DND-41 (cell line): ENCODE measurements at regions not wholly inside any gene's neighbourhood (a gene's known extent, or its start where the extent isn't known, plus 50 kb on each side); places are given as distances from the start of the nearest gene placed in this dataset.
A peak's percentile ranks its signal among the peaks of the same experiment; 100 is the strongest.
"Not testable (repeated sequence)": the region's sequence is repeated elsewhere in the genome, so short reads cannot be mapped to it uniquely, and the experiment has no call there.

ENCODE experiments used
- ATAC-seq: fragments of 200-7000 bp; cut with Tn5 transposase; 3 replicates; pipeline ENCODE4 v1.9.1; 2021; ENCODE audit warnings: low read depth; ENCODE audit not compliant: insufficient read depth
- DNase-seq: peaks from one replicate; pipeline ENCODE4 v3.0.0-alpha.2; 2020
- H2AFZ ChIP-seq: 2 replicates; pipeline ENCODE4 v1.6.0; 2012; ENCODE audit warnings: low read depth, low read length
- H3K27ac ChIP-seq: 2 replicates; pipeline ENCODE4 v1.5.1; 2012; ENCODE audit warnings: low read length, inconsistent platforms
- H3K27me3 ChIP-seq: fragments of 200-600 bp; sonication (generic); 2 replicates; pipeline ENCODE4 v1.6.0; 2012; ENCODE audit warnings: low read length, mild to moderate bottlenecking, inconsistent platforms; ENCODE audit not compliant: insufficient read depth, poor library complexity
- H3K36me3 ChIP-seq: 2 replicates; pipeline ENCODE4 v1.5.1; 2012; ENCODE audit warnings: low read length, inconsistent platforms; ENCODE audit not compliant: insufficient read depth
- H3K4me1 ChIP-seq: 2 replicates; pipeline ENCODE4 v1.5.1; 2012; ENCODE audit warnings: mild to moderate bottlenecking, low read length; ENCODE audit not compliant: insufficient read depth
- H3K4me2 ChIP-seq: 2 replicates; pipeline ENCODE4 v1.6.0; 2012; ENCODE audit warnings: mild to moderate bottlenecking, moderate library complexity, low read length, inconsistent platforms; ENCODE audit not compliant: insufficient read depth
- H3K4me3 ChIP-seq, 2 experiments: fragments of 200-600 bp in 1 of 2; shearing (Covaris generic) in 1 of 2; 2 replicates each; pipeline ENCODE4 v1.5.1; 2012 to 2016; ENCODE audit warnings: inconsistent platforms in 2 of 2, low read length in 2 of 2, mild to moderate bottlenecking in 2 of 2, low read depth in 1 of 2, moderate library complexity in 1 of 2
- H3K79me2 ChIP-seq: 2 replicates; pipeline ENCODE4 v1.6.0; 2012; ENCODE audit warnings: low read length, inconsistent platforms; ENCODE audit not compliant: insufficient read depth
- H3K9ac ChIP-seq: 2 replicates; pipeline ENCODE4 v1.6.0; 2012; ENCODE audit warnings: low read depth, mild to moderate bottlenecking, inconsistent platforms, low read length, moderate library complexity
- H3K9me3 ChIP-seq: 2 replicates; pipeline ENCODE4 v1.5.1; 2012; ENCODE audit warnings: low read length, moderate library complexity, mild to moderate bottlenecking, inconsistent platforms; ENCODE audit not compliant: insufficient read depth, severe bottlenecking
- H4K20me1 ChIP-seq: 2 replicates; pipeline ENCODE4 v1.6.0; 2012; ENCODE audit warnings: low read length; ENCODE audit not compliant: insufficient read depth
- EZH2 ChIP-seq: IDR thresholded peaks from 3 replicates; pipeline ENCODE4 v1.6.1; 2012; ENCODE audit warnings: borderline replicate concordance, low read depth, mild to moderate bottlenecking, moderate library complexity, low read length, inconsistent platforms; ENCODE audit not compliant: severe bottlenecking
- TF ChIP-seq, protein P1 (sequence below): IDR thresholded peaks from 2 replicates; pipeline ENCODE4 v1.5.1; 2012; ENCODE audit warnings: borderline replicate concordance, low read length, moderate library complexity, mild to moderate bottlenecking; ENCODE audit not compliant: poor library complexity, severe bottlenecking; ENCODE audit errors: extremely low read depth

DNA sequence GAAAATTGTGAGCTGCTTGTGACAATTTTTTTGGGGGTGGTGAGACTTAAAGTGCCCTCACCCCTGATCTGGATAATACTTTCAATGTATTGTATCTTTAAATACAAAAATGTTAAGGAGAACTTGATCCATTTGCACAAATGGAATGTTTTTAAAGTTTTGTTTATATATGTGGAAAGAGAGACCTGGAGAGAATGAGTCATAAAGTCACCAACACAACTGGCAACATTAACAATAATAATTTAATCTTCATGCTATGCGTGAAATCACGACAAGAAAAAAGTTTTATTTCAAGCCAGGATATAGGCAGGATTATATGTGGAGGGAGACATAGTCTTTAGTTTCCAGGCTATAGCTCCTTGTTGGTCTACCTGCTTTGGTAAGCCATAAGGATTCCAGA, 537.5 kb downstream of the GPAM start:
- H3K27ac ChIP-seq: no peak overlapping the region
- H3K79me2 ChIP-seq: no peaks in the 10 kb centered on the region
- no peaks in the 10 kb centered on the region for H3K36me3 ChIP-seq
- no peaks in the 10 kb centered on the region for H3K4me1 ChIP-seq
- H2AFZ ChIP-seq: no peak overlapping the region
- no peaks in the 10 kb centered on the region for H3K9me3 ChIP-seq
- H3K4me2 ChIP-seq: no peak overlapping the region
- TF ChIP-seq, protein P1, sequence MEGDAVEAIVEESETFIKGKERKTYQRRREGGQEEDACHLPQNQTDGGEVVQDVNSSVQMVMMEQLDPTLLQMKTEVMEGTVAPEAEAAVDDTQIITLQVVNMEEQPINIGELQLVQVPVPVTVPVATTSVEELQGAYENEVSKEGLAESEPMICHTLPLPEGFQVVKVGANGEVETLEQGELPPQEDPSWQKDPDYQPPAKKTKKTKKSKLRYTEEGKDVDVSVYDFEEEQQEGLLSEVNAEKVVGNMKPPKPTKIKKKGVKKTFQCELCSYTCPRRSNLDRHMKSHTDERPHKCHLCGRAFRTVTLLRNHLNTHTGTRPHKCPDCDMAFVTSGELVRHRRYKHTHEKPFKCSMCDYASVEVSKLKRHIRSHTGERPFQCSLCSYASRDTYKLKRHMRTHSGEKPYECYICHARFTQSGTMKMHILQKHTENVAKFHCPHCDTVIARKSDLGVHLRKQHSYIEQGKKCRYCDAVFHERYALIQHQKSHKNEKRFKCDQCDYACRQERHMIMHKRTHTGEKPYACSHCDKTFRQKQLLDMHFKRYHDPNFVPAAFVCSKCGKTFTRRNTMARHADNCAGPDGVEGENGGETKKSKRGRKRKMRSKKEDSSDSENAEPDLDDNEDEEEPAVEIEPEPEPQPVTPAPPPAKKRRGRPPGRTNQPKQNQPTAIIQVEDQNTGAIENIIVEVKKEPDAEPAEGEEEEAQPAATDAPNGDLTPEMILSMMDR: no peak
- TF ChIP-seq EZH2: no peak
- DNase-seq (no peak), ATAC-seq (no peak)
- no peak overlapping the region for H3K4me3 ChIP-seq
- H3K27me3 ChIP-seq: no peaks in the 10 kb centered on the region
- no peak overlapping the region for H3K9ac ChIP-seq
- no peaks in the 10 kb centered on the region for H4K20me1 ChIP-seq

- no peak for TF ChIP-seq EZH2
- Histone ChIP-seq H3K4me3 (no peak overlapping the region), H4K20me1 (no peaks in the 10 kb centered on the region), H3K36me3 (no peaks in the 10 kb centered on the region), H3K4me2 (no peak overlapping the region), H2AFZ (no peak overlapping the region), H3K27ac (no peak overlapping the region), H3K4me1 (no peaks in the 10 kb centered on the region), H3K79me2 (no peaks in the 10 kb centered on the region), H3K9me3 (no peaks in the 10 kb centered on the region), H3K9ac (no peak overlapping the region), H3K27me3 (no peaks in the 10 kb centered on the region)
- no peak for ATAC-seq
- DNase-seq: no peak
Measured at GRCh38 chr10:111648046-111648445, 535.5 kb downstream of the GPAM start.

DNA sequence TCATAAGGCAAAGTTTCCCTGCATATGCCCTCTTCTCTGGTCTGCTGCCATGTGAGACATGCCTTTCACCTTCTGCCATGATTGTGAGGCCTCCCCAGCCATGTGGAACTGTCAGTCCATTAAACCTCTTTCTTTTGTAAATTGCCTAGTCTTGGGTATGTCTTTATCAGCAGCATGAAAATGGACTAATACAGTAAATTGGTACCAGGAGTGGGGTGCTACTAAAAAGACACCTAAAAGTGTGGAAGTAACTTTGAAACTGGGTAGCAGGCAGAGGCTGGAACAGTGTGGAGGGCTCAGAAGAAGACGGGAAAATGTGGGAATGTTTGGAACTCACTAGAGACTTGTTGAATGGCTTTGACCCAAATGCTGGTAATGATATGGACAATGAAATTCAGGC, 534.5 kb downstream of the GPAM start:
- H3K27ac ChIP-seq, H3K79me2 ChIP-seq, ATAC-seq, H3K4me2 ChIP-seq, H2AFZ ChIP-seq, H3K9me3 ChIP-seq, H3K9ac ChIP-seq, H3K36me3 ChIP-seq, H3K27me3 ChIP-seq, H4K20me1 ChIP-seq, H3K4me1 ChIP-seq, DNase-seq, H3K4me3 ChIP-seq: not testable (repeated sequence)

- no peaks in the 10 kb centered on the region for H3K36me3 ChIP-seq
- no peaks in the 10 kb centered on the region for H4K20me1 ChIP-seq
- DNase-seq (no peak), ATAC-seq (no peak)
- H2AFZ ChIP-seq: no peak overlapping the region
- no peak overlapping the region for H3K27ac ChIP-seq
- no peaks in the 10 kb centered on the region for H3K9me3 ChIP-seq
- no peaks in the 10 kb centered on the region for H3K27me3 ChIP-seq
- no peak overlapping the region for H3K4me2 ChIP-seq
- no peaks in the 10 kb centered on the region for H3K79me2 ChIP-seq
- no peak for TF ChIP-seq EZH2
- TF ChIP-seq, protein P1: peak; percentile 27
- H3K4me3 ChIP-seq: no peak overlapping the region
- no peaks in the 10 kb centered on the region for H3K4me1 ChIP-seq
- no peak overlapping the region for H3K9ac ChIP-seq
Measured at GRCh38 chr10:111650088-111650487, 533.5 kb downstream of the GPAM start.
